ENCODE measurements at regions not wholly inside any gene's neighbourhood (a gene's known extent, or its start where the extent isn't known, plus 50 kb on each side); places are given as distances from the start of the nearest gene placed in this dataset.
"Not testable (repeated sequence)": the region's sequence is repeated elsewhere in the genome, so short reads cannot be mapped to it uniquely, and the experiment has no call there.

DNA sequence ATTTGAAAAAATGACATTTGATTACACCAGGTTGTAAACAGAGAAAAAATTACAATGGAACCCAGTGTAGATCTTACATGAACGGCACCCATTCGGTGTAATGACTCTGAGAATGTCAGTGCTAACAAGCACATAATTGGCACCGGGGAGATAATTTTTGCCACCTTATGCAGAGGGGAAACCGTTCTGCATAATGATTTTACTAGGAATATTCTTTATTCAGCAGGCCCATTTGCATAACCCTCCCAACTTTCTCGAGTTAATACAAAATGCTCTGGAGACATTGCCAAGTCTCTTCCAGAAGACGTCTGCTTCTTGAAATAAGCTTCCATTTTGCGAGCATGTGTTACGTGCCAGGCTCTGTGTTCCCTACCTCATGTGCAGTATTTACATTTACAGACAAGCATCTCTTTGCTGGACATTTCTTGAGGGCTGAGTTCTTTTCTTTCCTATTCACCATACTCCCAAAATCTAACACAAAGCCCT, 275.8 kb downstream of the MIAT start:
- no peak for DNase-seq

DNA sequence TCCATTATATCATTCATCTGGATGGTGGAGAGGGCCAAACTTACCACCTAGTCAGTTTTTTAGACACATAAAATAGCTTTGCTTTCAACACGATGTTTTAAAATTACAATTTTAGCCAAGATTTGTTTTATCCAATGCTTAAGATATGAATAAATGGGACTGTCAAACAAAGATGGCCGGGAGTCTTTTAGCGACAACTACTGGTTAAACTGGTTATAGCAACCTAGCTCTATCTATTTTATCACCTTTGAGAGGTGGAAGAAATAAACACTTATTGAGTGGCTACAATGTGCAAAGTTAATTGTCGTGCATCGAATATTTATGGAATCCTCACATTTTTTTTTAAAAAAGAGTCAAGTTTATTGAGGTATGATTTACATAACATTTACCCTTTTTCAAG, 279.8 kb downstream of the MIAT start:
- DNase-seq = no peak

DNA sequence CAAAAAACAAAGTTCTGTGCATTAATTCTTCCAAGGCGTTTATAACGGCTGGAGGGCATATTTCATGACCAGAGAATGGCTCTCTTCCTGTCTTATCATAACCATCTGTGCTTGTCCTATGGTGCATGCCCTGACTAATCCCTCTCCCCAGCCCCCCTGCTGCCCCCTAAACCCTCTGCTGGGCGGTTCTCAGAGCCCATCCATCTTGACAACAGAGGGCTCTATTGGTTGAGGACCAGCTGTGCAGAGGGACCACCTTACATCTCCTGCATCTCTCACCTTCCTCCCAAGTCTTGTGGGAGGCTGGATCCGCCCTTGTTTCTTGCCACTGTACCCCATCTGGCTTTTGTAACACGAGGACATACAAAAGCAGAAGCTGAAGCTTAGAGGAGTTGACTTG, 282.1 kb downstream of the MIAT start:
- DNase-seq = no peak

DNA sequence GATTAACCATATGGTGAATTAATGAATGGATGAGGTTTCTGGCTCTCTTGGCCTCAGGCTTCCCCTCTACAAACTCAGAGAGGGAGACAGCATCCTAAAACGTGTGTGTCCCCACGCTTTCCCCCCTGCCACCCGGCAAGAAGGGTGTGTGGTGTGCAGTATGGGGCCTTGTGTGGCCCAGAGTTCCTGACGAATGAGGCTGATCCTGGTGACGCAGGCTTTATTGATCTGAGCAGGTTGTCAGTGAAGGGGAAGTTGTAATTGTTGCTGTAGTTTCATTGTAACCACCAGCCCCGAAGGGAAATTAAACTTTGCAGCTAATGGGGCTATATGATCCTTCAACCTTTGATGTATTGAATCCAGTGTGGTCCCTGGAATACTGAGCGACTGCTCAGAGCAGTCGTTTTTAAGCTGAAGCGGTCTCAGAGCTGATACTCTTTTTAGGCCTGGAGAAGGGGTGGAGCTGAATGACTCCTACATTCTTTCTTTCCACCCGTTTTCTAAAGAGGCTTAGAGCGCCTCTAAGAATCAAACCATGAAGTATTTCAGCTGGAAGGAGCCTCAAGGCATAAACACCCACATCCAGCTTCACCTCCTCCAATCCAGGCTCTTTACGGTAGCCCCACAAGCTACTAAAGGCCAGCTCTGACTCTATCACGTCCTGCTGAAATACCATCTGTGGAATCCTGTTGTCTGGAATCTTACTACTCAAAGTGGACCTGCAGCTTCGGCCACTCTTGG, 284.7 kb downstream of the MIAT start:
- DNase-seq = peak; percentile 26

DNA sequence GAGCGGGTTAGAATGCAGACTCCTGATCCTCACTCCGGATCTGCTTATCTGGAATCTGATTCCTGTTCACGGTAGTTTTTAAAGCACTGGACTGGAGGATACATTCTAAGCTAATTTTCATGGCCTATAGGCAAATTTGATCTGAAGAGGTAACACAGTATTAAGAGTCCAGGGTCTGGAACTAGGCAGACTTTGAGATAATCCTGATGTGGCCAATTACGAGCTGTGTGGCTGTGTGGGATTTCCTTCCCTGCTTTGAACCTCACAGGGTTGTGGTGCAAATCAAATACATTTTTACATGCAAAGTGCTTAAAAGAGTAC, 285.2 kb downstream of the MIAT start:
- no peak for DNase-seq

DNA sequence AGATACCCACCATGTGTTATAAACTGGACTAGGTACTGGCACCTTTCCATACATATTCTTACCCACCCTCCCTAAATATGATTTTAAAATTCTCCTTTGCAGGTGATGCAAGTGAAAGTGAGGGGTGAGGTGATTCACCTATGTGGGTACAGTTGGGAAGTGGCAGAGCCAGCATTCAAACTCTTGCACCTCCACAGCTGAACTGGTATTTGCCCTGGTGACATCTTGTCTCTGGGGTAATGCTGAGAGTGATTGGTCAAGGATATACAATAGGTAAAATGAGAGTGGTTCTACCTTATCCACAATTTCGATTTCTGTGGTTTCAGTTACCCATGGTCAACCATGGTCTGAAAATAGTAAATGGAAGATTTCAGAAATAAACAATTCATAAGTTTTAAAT, 288.2 kb downstream of the MIAT start:
- DNase-seq = no peak

DNA sequence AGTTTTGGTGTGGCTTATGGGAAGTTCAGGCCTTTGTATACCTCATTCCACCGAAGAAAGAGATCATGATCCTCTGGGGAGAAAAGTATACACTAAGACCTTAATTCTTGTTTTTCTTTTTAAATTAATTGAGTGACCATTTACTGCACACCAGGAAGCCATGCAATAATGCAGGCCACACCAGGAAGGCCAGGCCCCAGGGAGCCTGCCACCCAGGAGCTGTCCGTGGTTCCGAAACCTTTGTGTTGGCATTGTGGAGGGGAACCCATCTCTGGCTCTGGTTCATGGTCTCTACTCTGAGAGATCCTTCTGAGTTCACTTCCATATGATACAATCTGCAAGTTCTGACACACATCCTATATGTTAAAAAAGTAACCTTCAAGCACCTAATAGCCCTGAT, 291.8 kb downstream of the MIAT start:
- DNase-seq = no peak

DNA sequence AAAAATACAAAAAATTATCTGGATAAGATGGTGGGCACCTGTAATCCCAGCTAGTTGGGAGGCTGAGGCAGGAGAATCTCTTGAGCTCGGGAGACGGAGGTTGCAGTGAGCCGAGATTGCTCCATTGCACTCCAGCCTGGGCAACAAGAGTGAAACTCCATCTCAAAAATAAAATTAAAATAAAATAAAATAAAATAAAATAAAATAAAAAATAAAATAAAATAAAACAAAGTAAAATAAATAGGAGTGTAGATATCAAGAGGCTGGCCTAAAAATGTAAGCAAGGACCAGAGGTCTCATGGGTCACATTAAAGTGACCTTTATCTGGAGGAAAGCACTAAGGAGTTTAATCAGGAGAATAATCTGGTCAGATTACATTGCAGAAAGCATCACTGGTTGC, 293.8 kb downstream of the MIAT start:
- DNase-seq = not testable (repeated sequence)

DNA sequence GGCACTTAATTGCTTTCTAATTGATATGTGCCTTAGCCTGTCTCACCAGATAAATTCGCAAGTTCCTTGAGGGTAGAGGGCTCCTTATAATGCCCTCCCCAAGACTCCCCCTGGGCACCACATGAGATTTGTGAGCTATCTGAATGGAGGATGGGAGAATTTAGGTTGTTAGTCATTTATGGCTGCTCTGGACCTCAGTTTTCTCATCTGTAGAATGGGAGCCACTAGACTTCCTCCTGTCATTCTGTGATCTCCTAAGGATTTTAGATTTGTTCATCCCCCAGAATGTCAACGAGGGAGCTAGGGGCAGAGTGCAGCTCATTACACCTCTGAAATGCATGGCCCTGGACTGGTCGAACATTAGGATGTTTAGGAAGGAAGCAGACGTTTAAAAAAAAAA, 294.6 kb downstream of the MIAT start:
- DNase-seq = no peak

DNA sequence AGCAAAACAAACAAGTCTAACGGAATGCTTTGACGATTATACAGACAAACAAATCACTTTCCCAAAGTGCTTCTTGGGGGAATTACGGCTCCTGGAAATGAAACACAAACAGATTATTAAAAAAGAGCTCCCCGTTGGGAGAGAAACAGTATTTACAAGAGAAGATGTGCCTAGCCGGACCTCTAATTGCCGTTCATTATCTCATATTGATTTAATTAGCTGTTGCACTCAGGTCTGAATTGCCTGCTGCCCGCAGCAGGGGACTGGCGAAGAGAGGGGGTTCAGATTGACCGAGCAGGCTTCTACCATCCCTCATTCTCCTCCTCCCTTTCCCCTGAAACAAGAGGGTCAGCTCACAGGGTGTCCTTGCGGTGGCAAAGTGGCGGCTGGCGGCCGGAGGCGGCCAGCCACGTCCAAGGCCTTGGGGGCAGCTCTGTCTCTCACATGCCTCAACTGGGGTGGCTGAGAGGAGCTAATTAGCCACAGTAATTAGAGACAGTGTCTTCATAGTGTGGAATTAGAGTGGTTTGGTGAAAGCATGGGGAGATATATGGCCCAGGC, 295.1 kb downstream of the MIAT start:
- DNase-seq = no peak

DNA sequence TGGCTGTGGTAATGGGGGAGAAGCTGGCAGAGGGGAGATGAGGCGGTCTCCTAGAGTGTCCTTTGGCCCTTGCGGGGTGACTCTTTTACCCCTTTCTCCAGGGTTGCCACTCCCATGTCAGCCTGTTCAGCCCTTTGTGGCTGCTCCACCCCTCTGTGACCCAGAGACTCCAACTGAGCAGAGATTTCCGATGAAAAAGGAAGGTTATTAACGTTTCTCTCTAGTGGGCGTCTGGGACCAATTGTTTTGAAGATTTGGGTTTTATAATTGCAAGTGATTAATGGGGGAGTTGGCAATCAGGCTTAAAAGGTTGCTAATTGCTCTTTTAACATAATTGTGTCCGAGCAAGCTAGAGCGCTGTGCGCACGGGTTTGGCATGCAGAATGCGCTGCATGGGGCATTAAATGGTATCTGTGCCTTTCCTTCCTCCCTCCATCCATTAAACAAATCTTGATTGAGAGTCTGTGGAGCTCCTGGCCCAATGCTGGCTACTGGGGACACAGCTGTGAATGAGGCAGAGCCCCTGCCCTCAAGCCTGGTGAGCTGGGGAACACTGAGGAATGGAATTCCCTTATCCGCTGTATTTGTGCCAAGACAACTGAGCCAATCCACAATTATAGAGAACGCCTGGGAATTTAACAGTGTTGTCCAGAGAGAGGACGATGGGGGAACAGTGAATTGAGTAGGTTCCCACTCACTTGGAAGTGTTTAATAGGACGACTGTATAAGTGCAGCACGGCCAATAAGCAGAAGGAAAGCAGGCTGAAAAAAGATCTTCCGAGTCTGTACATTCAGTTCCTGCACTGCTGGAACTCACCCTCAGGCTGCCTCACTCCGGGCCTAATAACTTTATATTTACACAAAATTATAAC, 295.9 kb downstream of the MIAT start:
- peak; percentile 70 for DNase-seq

DNA sequence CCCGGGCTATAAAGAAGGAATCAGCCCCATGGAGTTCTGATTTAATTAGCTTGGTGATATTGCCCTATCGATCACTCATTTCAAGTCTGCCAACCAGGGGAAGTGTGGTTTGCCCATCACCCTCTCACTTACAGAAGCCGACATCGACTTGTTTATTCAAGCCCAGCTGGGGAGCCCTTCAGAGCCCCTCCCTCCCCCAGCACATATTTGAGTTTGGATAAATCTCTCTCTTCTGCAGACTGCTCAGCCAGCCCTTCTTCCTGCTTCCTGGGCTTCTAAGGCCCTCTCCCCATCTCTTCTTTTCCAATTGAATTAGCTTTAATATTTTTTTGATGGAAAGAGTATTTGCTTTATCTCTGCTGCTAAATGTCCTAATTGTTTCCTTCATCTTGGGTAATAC, 299.0 kb downstream of the MIAT start:
- no peak for DNase-seq

DNA sequence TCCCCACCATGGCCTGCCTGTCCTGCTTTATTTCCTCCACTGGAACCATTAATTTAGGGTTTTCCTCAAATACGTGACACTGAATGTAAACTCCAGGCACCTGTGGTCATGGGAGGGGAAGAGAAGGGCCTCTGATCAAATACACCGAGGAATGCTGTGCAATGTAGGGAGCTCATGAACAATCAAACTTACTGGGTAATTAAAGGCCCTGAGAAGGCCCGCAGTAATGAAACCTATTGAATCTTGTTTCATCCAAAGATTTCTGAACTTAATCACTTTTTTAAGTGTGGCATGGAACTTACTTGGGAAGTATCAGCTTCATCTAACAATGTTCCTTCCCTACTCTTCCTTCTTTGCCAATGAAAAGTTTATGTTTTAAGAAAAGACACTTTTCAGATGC, 299.8 kb downstream of the MIAT start:
- no peak for DNase-seq

DNA sequence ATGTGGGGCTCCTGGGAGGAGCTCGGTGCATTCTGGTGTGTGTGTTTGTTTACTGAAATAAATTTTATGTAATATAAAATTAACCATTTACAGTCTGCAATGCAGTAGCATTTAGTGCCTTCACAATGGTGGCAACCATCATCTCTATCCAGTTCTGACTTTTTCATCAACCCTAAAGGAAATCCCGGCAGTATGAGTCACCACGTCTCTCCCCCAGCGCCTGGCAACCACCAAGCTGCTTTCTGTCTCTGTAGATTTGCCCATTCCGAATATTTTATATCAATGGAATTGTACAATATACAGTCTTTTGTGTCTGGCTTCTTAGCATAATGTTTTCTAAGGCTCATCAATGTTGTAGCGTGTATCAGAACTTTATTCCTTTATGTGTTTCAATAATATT, 300.5 kb downstream of the MIAT start:
- no peak for DNase-seq

DNA sequence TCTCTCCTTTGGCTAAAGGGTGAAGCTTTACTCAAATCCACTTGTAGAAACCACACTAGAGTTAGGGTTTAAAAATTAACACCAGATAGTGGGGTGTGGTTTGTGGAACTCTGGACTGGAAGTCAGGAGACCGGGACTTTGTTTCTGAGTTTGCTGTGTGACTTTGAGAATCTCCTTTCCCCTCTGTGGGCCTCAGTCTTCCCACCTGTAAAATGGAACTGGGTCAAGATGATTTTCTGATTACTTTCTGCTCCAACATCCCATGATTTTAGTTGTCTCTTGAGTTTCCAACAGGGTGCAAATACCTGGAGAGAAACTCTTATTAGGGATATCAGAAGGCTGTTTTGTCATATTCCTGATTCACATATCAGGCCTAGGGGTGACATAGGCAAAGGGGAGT, 301.0 kb downstream of the MIAT start:
- DNase-seq = no peak

DNA sequence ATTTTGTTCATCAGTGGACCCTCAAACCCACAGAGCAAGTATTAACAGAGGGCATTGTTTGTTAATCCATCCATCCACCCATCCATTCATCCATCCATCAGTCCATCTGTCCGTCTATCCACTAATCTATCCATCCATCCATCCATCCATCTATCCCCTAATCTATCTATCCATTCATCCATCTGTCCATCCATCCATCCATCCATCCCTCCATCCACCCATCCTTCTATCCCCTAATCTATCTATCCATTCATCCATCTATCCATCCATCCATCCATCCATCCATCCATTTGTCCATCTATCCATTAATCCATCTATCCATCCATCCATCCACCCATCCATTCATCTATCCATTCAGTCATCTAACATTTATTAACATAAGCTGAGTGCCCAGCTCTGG, 307.3 kb downstream of the MIAT start:
- DNase-seq = no peak

DNA sequence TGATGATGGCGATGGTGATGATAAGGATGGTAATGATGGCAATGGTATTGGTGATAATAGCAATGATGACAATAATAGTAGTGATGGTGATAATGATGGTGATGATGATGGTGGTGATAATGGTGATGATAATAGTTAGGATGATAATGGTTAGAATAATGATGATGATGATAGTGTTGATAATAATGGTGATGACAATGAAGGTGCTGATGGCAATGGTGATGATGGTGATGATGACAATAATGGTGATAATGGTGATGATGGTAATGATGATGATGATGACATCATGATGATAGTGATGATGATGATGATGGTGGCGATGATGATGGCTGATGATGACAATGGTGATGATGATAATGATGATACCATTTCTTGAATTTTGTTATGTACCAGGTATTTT, 309.9 kb downstream of the MIAT start:
- DNase-seq = no peak

DNA sequence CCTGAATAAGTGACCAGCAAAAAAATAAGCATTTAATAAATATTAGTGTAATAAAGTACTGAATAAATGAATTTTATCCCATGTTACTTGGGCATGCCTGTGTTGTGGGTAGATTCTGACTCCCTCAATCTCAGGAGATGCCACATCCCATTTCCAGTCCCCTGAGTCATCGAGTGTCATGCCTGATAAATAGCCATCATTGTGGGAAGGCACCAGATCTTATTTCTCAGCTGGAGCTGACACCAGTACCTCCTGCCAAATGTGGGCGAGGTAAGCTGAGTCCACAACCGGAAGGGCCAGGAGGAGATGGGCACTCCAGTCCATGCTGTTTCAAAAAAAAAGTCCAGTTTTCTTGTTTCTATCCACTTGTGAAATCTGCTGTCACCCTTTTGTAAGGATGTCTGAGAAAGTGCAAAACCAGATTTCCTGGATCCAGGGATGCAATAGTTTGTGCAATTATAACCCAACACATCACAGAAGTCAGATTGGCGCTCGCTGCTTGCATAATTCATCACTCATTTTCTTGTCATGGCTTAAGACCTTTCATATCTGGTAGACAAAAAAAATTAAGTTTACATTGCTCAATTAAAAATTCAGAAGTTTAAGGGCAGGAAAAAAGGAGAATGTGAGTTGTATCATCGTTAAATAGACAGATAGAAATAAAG, 311.6 kb downstream of the MIAT start:
- DNase-seq = no peak

DNA sequence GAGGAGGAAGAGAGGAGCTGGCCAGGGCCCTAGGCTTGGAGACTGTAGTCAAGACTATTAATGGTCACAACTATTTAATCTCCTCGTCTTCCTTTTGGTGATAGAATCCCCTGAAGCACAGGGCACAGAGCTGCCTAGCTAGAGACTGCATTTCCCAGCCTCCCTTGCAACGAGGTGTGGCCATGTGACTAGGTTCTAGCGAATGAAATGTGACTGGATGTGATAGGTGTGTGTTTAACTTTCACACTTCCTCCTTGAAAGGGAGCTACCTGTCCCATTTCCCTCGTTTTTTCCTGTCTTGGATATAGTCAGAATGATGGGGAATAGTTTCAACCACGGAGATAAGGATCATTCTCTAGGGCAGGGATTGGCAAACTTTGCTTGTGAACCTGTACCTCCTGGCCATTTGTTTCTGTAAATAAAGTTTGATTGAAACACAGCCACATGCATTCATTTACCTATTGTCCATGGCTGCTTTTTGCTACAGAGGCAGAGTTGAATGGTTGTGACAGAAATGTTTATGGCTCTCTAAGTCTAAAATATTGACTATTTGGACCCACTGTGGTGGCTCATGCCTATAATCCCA, 313.5 kb downstream of the MIAT start:
- DNase-seq = no peak

DNA sequence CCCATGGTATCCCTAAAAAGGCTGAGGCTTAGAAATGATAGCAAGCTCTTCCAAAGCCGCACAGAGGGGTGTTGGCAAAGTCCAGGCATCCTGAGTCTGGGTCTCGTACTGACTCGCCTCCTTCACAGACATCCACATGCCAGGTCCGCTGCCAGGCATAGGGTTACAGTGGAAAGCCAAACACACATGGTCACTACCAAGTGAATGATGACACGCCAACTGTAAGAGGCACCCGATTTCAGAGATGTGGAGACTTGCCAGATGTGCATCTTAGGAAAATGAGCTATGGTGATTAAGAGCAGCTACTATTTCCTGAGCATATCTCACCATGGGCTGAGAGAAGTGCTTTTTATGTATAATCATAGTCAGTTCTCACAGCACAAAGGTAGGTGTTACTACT, 314.9 kb downstream of the MIAT start:
- no peak for DNase-seq

DNA sequence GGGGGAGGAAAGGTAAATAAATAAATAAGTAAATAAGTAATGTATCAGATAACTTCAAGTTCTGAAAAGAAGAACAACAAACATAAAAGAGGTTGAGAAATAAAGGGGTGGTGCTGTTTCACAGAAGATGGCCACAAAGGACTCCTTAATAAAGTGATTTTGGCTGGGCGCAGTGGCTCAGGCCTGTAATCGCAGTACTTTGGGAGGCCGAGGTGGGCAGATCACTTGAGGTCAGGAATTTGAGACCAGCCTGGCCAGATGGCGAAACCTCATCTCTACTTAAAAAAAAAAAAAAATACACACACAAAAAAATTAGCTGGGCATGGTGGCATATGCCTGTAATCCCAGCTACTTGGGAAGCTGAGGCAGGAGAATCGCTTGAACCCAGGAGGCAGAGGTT, 315.5 kb downstream of the MIAT start:
- not testable (repeated sequence) for DNase-seq

DNA sequence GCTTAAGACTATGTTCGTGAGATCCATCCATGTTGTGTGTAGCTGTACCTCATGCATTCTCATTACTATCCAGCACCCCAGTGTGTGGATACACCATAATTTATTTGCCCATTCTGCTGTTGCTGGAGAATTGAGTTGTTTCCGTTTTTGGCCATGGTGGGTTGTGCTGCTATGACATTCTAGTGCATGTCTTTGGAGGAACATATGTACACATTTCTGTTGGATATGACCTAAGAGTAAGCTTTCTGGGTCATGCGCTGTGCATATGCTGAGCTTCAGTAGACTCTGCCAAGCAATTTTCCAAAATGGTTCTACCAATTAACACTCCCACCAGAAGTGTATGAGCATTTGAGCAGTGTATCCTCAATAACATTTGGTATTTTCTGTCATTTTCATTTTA, 316.6 kb downstream of the MIAT start:
- DNase-seq = no peak

Measured in eye (tissue), 1 donor.